GM10266 (cell line): ENCODE measurements at regions not wholly inside any gene's neighbourhood (a gene's known extent, or its start where the extent isn't known, plus 50 kb on each side); places are given as distances from the start of the nearest gene placed in this dataset.

Experiments
- DNase-seq: peaks from one replicate; pipeline ENCODE4 v3.0.0; 2012; ENCODE audit errors: extremely low spot score
- CTCF ChIP-seq: IDR thresholded peaks from 2 replicates; pipeline ENCODE4 v1.5.1; 2012; ENCODE audit warnings: mild to moderate bottlenecking, low read depth; ENCODE audit not compliant: control insufficient read depth, insufficient read depth; ENCODE audit errors: missing control alignments

- no peak for DNase-seq
- TF ChIP-seq CTCF: no peak
Measured at GRCh38 chr1:209529233-209529632, 54.3 kb upstream of the CAMK1G start.

- DNase-seq: no peak
- no peak for TF ChIP-seq CTCF
Measured at GRCh38 chr1:209531006-209531405, 52.5 kb upstream of the CAMK1G start.

- no peak for DNase-seq
Measured at GRCh38 chr1:209531549-209531948, 52.0 kb upstream of the CAMK1G start.

More at GRCh38 chr1:209531549-209531948, 52.0 kb upstream of the CAMK1G start:
- no peak for TF ChIP-seq CTCF
